IPS-20b (cell line): ENCODE measurements at regions not wholly inside any gene's neighbourhood (a gene's known extent, or its start where the extent isn't known, plus 50 kb on each side); places are given as distances from the start of the nearest gene placed in this dataset.

Experiments used
- H3K27ac ChIP-seq: one replicate; pipeline ENCODE4 v1.5.1; 2013; ENCODE audit warnings: low read length
- H3K27me3 ChIP-seq: 2 replicates; pipeline ENCODE4 v1.6.1; 2013; ENCODE audit warnings: mild to moderate bottlenecking, low read length, inconsistent platforms; ENCODE audit not compliant: insufficient read depth
- H3K36me3 ChIP-seq: 2 replicates; pipeline ENCODE4 v1.6.1; 2013; ENCODE audit warnings: low read depth, mild to moderate bottlenecking, inconsistent platforms, low read length, moderate library complexity; ENCODE audit not compliant: insufficient read depth
- H3K4me1 ChIP-seq: 2 replicates; pipeline ENCODE4 v1.6.1; 2013; ENCODE audit warnings: mild to moderate bottlenecking, control low read depth, inconsistent platforms, low read length, moderate library complexity; ENCODE audit not compliant: insufficient read depth
- H3K4me3 ChIP-seq: 2 replicates; pipeline ENCODE4 v1.5.1; 2013; ENCODE audit warnings: mild to moderate bottlenecking, low read length, inconsistent platforms
- H3K9ac ChIP-seq: 2 replicates; pipeline ENCODE4 v1.6.1; 2013; ENCODE audit warnings: low read depth, mild to moderate bottlenecking, inconsistent platforms, low read length, moderate library complexity
- H3K9me3 ChIP-seq: 2 replicates; pipeline ENCODE4 v1.6.1; 2013; ENCODE audit warnings: mild to moderate bottlenecking, low read depth, low read length, inconsistent platforms; ENCODE audit not compliant: insufficient read depth

GRCh38 chr2:177064422-177064821, 148.2 kb upstream of the HNRNPA3 start:
- H3K36me3 ChIP-seq = no peaks in the 10 kb centered on the region
- H3K4me1 ChIP-seq = no peaks in the 10 kb centered on the region
- H3K27me3 ChIP-seq = no peaks in the 10 kb centered on the region
- no peak overlapping the region for H3K9ac ChIP-seq
- no peak overlapping the region for H3K27ac ChIP-seq
- no peak overlapping the region for H3K4me3 ChIP-seq
- no peaks in the 10 kb centered on the region for H3K9me3 ChIP-seq

- H3K36me3 ChIP-seq = no peaks in the 10 kb centered on the region
- no peaks in the 10 kb centered on the region for H3K27me3 ChIP-seq
- H3K9me3 ChIP-seq = no peaks in the 10 kb centered on the region
- no peaks in the 10 kb centered on the region for H3K4me1 ChIP-seq
- no peak overlapping the region for H3K9ac ChIP-seq
- H3K27ac ChIP-seq = no peak overlapping the region
- H3K4me3 ChIP-seq = no peak overlapping the region
These were observed 143.6 kb upstream of the HNRNPA3 start for GRCh38 chr2:177068967-177069366.

GRCh38 chr2:177072090-177072489, 140.5 kb upstream of the HNRNPA3 start:
- Histone ChIP-seq H3K36me3 (no peaks in the 10 kb centered on the region), H3K4me1 (peaks cover 4% of the 10 kb centered on the region; the same call in 1 of the 2 replicates), H3K4me3 (no peak overlapping the region), H3K27ac (no peak overlapping the region), H3K27me3 (no peaks in the 10 kb centered on the region), H3K9ac (no peak overlapping the region), H3K9me3 (no peaks in the 10 kb centered on the region)

- Histone ChIP-seq H3K4me3 (no peak overlapping the region), H3K4me1 (peaks cover 4% of the 10 kb centered on the region; the same call in 1 of the 2 replicates), H3K27me3 (no peaks in the 10 kb centered on the region), H3K9me3 (no peaks in the 10 kb centered on the region), H3K36me3 (no peaks in the 10 kb centered on the region), H3K27ac (no peak overlapping the region), H3K9ac (no peak overlapping the region)
These were observed 139.0 kb upstream of the HNRNPA3 start for GRCh38 chr2:177073611-177074010.

GRCh38 chr2:177074099-177074710, 138.4 kb upstream of the HNRNPA3 start:
- H3K27me3 ChIP-seq = no peaks in the 10 kb centered on the region
- H3K36me3 ChIP-seq = no peaks in the 10 kb centered on the region
- peaks cover 4% of the 10 kb centered on the region; the same call in 1 of the 2 replicates for H3K4me1 ChIP-seq
- no peaks in the 10 kb centered on the region for H3K9me3 ChIP-seq
- H3K27ac ChIP-seq = no peak overlapping the region
- H3K4me3 ChIP-seq = no peak overlapping the region
- H3K9ac ChIP-seq = no peak overlapping the region

GRCh38 chr2:177075254-177075653, 137.3 kb upstream of the HNRNPA3 start:
- Histone ChIP-seq H3K4me1 (peaks cover 4% of the 10 kb centered on the region; the same call in 1 of the 2 replicates), H3K27ac (no peak overlapping the region), H3K27me3 (no peaks in the 10 kb centered on the region), H3K9ac (no peak overlapping the region), H3K36me3 (no peaks in the 10 kb centered on the region), H3K9me3 (no peaks in the 10 kb centered on the region), H3K4me3 (no peak overlapping the region)

GRCh38 chr2:177076636-177077179, 135.9 kb upstream of the HNRNPA3 start:
- H3K4me1 ChIP-seq = peaks cover 4% of the 10 kb centered on the region; the same call in 1 of the 2 replicates
- H3K9ac ChIP-seq = no peak overlapping the region
- no peak overlapping the region for H3K4me3 ChIP-seq
- no peaks in the 10 kb centered on the region for H3K9me3 ChIP-seq
- H3K27me3 ChIP-seq = no peaks in the 10 kb centered on the region
- no peaks in the 10 kb centered on the region for H3K36me3 ChIP-seq
- no peak overlapping the region for H3K27ac ChIP-seq

- no peak overlapping the region for H3K27ac ChIP-seq
- no peak overlapping the region for H3K4me3 ChIP-seq
- H3K36me3 ChIP-seq = no peaks in the 10 kb centered on the region
- H3K9ac ChIP-seq = no peak overlapping the region
- H3K4me1 ChIP-seq = peaks cover 4% of the 10 kb centered on the region; the same call in 1 of the 2 replicates
- no peaks in the 10 kb centered on the region for H3K27me3 ChIP-seq
- no peaks in the 10 kb centered on the region for H3K9me3 ChIP-seq
These were observed 134.8 kb upstream of the HNRNPA3 start for GRCh38 chr2:177077778-177078177.

- Histone ChIP-seq H3K27me3 (no peaks in the 10 kb centered on the region), H3K4me3 (no peak overlapping the region), H3K4me1 (peaks cover 4% of the 10 kb centered on the region; the same call in 1 of the 2 replicates), H3K27ac (no peak overlapping the region), H3K36me3 (no peaks in the 10 kb centered on the region), H3K9me3 (no peaks in the 10 kb centered on the region), H3K9ac (no peak overlapping the region)
These were observed 134.2 kb upstream of the HNRNPA3 start for GRCh38 chr2:177078416-177078815.

GRCh38 chr2:177078855-177079254, 133.7 kb upstream of the HNRNPA3 start:
- H3K27ac ChIP-seq = no peak overlapping the region

GRCh38 chr2:177080746-177081284, 131.8 kb upstream of the HNRNPA3 start:
- H3K4me3 ChIP-seq = no peak overlapping the region
- H3K36me3 ChIP-seq = no peaks in the 10 kb centered on the region
- peaks cover 4% of the 10 kb centered on the region; the same call in 1 of the 2 replicates for H3K4me1 ChIP-seq
- H3K27me3 ChIP-seq = no peaks in the 10 kb centered on the region
- no peak overlapping the region for H3K9ac ChIP-seq
- H3K9me3 ChIP-seq = no peaks in the 10 kb centered on the region
- H3K27ac ChIP-seq = no peak overlapping the region

More at GRCh38 chr2:177078855-177079254, 133.7 kb upstream of the HNRNPA3 start:
- Histone ChIP-seq H3K4me1 (peaks cover 4% of the 10 kb centered on the region; the same call in 1 of the 2 replicates), H3K36me3 (no peaks in the 10 kb centered on the region), H3K4me3 (no peak overlapping the region), H3K27me3 (no peaks in the 10 kb centered on the region), H3K9ac (no peak overlapping the region), H3K9me3 (no peaks in the 10 kb centered on the region)

GRCh38 chr2:177084607-177085006, 128.0 kb upstream of the HNRNPA3 start:
- Histone ChIP-seq H3K9ac (no peak overlapping the region), H3K27me3 (no peaks in the 10 kb centered on the region), H3K27ac (no peak overlapping the region), H3K4me3 (no peak overlapping the region), H3K9me3 (no peaks in the 10 kb centered on the region), H3K4me1 (no peaks in the 10 kb centered on the region), H3K36me3 (no peaks in the 10 kb centered on the region)
